GM10266 (cell line): ENCODE measurements at regions not wholly inside any gene's neighbourhood (a gene's known extent, or its start where the extent isn't known, plus 50 kb on each side); places are given as distances from the start of the nearest gene placed in this dataset.

ENCODE experiments used
- DNase-seq: peaks from one replicate; pipeline ENCODE4 v3.0.0; 2012; ENCODE audit errors: extremely low spot score
- TF ChIP-seq, protein P1 (sequence below): IDR thresholded peaks from 2 replicates; pipeline ENCODE4 v1.5.1; 2012; ENCODE audit warnings: mild to moderate bottlenecking, low read depth; ENCODE audit not compliant: control insufficient read depth, insufficient read depth; ENCODE audit errors: missing control alignments

DNA sequence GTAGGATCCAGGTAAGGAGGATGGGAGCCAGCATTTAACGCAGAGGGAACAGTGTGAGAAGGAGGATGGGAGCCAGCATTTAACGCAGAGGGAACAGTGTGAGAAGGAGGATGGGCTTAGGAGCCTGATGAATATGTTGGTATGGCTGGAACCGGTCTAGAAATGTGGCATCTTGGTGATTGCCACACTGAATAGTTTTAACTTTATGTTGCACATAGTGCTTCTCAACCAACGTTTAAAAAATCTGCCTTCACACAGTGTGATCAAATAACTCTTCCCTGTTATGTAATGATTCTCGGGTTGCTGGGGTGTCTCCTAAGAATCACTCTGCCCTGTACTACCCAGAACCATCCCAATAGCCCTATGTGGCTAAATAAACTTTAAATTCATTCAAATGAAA is 146.9 kb upstream of the DUSP10 start:
- TF ChIP-seq, protein P1, sequence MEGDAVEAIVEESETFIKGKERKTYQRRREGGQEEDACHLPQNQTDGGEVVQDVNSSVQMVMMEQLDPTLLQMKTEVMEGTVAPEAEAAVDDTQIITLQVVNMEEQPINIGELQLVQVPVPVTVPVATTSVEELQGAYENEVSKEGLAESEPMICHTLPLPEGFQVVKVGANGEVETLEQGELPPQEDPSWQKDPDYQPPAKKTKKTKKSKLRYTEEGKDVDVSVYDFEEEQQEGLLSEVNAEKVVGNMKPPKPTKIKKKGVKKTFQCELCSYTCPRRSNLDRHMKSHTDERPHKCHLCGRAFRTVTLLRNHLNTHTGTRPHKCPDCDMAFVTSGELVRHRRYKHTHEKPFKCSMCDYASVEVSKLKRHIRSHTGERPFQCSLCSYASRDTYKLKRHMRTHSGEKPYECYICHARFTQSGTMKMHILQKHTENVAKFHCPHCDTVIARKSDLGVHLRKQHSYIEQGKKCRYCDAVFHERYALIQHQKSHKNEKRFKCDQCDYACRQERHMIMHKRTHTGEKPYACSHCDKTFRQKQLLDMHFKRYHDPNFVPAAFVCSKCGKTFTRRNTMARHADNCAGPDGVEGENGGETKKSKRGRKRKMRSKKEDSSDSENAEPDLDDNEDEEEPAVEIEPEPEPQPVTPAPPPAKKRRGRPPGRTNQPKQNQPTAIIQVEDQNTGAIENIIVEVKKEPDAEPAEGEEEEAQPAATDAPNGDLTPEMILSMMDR: no peak
- no peak for DNase-seq

GRCh38 chr1:221888218-221888617 is 146.3 kb upstream of the DUSP10 start:
- TF ChIP-seq, protein P1: no peak
- DNase-seq: no peak

DNA sequence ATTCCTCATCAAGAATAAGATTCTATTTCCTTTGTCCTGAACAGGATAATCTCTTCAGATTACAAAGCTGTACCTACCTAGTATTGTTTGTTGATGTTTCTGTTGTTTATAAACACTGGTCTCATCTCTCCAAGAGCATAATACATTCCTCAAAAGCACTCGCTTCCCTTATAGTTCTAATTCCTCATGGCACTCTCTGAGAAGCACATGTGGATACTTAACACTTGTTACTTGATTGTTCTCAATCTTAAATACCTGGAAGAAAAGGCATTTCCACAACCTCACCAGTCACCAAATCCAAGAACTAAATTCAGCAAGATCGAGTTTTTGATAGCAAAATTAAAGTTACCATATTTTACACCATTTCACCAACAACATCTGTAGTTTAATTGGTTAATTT is 145.9 kb upstream of the DUSP10 start:
- TF ChIP-seq, protein P1: no peak
- no peak for DNase-seq

- no peak for DNase-seq
- TF ChIP-seq, protein P1: no peak
Observed at GRCh38 chr1:221887415-221887746, 145.5 kb upstream of the DUSP10 start.

DNA sequence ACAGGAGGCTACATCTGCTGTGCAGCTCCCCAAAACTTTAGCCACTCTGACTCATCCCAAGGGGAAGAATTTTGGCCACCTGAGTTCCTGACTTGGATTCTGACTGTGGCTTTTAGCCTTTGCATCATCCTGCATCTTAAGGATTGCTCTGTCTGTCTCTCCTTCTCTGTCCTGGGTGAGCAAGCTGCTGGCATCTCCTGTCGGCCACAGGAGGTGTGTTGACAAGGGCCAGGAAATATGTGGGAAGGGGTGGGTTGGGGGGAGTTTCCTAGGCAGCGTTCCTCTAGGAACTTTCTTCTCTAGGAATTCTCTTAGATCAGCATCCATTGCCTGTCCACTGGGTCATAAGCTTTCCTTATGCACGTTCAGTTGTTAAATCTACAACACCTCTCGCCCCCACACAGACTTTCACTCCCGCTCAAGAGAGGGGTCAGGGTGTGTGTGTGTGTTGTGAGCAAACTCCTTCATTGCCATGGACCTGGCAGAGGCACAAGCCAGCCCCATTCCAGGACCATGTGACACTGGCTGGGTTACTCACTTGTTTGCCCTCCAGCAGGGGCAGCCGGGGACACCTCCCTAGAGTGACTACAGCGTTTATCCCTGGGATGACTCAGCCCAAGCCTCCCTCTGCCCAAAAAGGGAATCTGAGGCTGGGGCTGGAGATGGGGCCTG is 145.0 kb upstream of the DUSP10 start:
- TF ChIP-seq, protein P1: no peak
- no peak for DNase-seq

DNA sequence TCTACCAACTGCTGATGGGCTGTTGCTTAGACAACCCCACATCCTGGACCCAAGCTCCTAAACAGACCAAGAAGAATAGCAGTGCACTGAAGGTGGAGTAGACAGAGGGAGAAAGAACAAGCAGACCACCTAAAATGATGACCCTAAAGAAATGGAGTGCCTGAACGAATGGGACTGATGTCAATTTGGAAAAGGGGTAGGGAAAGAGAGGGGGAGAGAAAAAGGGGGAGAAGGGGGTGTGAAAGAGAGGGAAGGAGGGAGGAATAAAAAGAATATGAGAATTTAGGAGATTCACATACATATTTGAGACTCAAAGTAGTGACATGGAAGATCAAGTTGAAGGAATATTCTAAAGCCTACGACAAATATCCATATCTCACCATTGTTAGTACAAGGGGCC is 144.4 kb upstream of the DUSP10 start:
- TF ChIP-seq, protein P1: no peak
- DNase-seq: no peak

- DNase-seq: no peak
- TF ChIP-seq, protein P1: no peak
Observed at GRCh38 chr1:221884821-221885220, 142.9 kb upstream of the DUSP10 start.
